Neuronal stem cell (in vitro differentiated cells): ENCODE measurements at regions not wholly inside any gene's neighbourhood (a gene's known extent, or its start where the extent isn't known, plus 50 kb on each side); places are given as distances from the start of the nearest gene placed in this dataset.

ENCODE experiments used
- DNase-seq: peaks from one replicate; pipeline ENCODE4 v3.0.0-alpha.2; 2013; ENCODE audit warnings: low spot score
- H2AFZ ChIP-seq: one replicate; pipeline ENCODE4 v1.6.1; 2013; ENCODE audit warnings: mild to moderate bottlenecking, low read length, inconsistent platforms
- H2AK5ac ChIP-seq: 2 replicates; pipeline ENCODE4 v1.6.1; 2013; ENCODE audit warnings: low read depth, mild to moderate bottlenecking, inconsistent platforms, low read length, moderate library complexity, mixed read lengths
- H2BK120ac ChIP-seq: 2 replicates; pipeline ENCODE4 v1.6.1; 2013; ENCODE audit warnings: low read depth, mild to moderate bottlenecking, inconsistent platforms, low read length, moderate library complexity, mixed read lengths
- H2BK12ac ChIP-seq: one replicate; pipeline ENCODE4 v1.6.1; 2013; ENCODE audit warnings: low read length, inconsistent platforms
- H2BK15ac ChIP-seq: 2 replicates; pipeline ENCODE4 v1.6.1; 2013; ENCODE audit warnings: mild to moderate bottlenecking, low read length, inconsistent platforms, mixed read lengths
- H2BK5ac ChIP-seq: one replicate; pipeline ENCODE4 v1.6.1; 2013; ENCODE audit warnings: inconsistent platforms, mild to moderate bottlenecking, low read length, moderate library complexity
- H3K14ac ChIP-seq: one replicate; pipeline ENCODE4 v1.6.1; 2013; ENCODE audit warnings: low read length, inconsistent platforms
- H3K18ac ChIP-seq: 2 replicates; pipeline ENCODE4 v1.6.1; 2013; ENCODE audit warnings: low read length, inconsistent platforms
- H3K23ac ChIP-seq: 2 replicates; pipeline ENCODE4 v1.6.1; 2013; ENCODE audit warnings: low read depth, mild to moderate bottlenecking, mixed read lengths, low read length, inconsistent platforms; ENCODE audit not compliant: poor library complexity
- H3K27ac ChIP-seq: replicated peaks from 3 replicates; pipeline ENCODE4 v1.5.1; 2013; ENCODE audit warnings: low read length, inconsistent platforms
- H3K27me3 ChIP-seq, 3 experiments: 2 replicates each; pipeline ENCODE4 v1.6.1; 2013; ENCODE audit warnings: low read length in 3 of 3, mild to moderate bottlenecking in 2 of 3, inconsistent platforms in 1 of 3, low read depth in 1 of 3, mixed read lengths in 1 of 3, moderate library complexity in 1 of 3; ENCODE audit not compliant: control insufficient read depth in 3 of 3, insufficient read depth in 3 of 3
- H3K36me3 ChIP-seq, 2 donors: replicated peaks in 1 of 2; 2 replicates each; pipeline ENCODE4 v1.6.1; 2013; ENCODE audit warnings: low read length in 2 of 2; ENCODE audit not compliant: control insufficient read depth in 2 of 2, insufficient read depth in 2 of 2
- H3K4ac ChIP-seq: 2 replicates; pipeline ENCODE4 v1.6.1; 2013; ENCODE audit warnings: inconsistent platforms, mild to moderate bottlenecking, low read length, moderate library complexity
- H3K4me1 ChIP-seq, 2 donors: 1 replicate in 1 of 2; 2 replicates in 1 of 2; pipeline ENCODE4 v1.6.1; 2013; ENCODE audit warnings: low read length in 2 of 2, low read depth in 1 of 2; ENCODE audit not compliant: control insufficient read depth in 2 of 2, insufficient read depth in 1 of 2
- H3K4me2 ChIP-seq: one replicate; pipeline ENCODE4 v1.6.1; 2013; ENCODE audit warnings: mild to moderate bottlenecking, low read length, inconsistent platforms; ENCODE audit not compliant: insufficient read depth, poor library complexity, severe bottlenecking
- H3K4me3 ChIP-seq, 2 donors: 2 replicates each; pipeline ENCODE4 v1.5.1; 2013; ENCODE audit warnings: low read length in 2 of 2, mild to moderate bottlenecking in 2 of 2, inconsistent platforms in 1 of 2, moderate library complexity in 1 of 2
- H3K79me1 ChIP-seq: one replicate; pipeline ENCODE4 v1.6.1; 2013; ENCODE audit warnings: low read depth, mild to moderate bottlenecking, inconsistent platforms, low read length, moderate library complexity
- H3K9ac ChIP-seq: one replicate; pipeline ENCODE4 v1.6.1; 2013; ENCODE audit warnings: mild to moderate bottlenecking, low read depth, low read length, inconsistent platforms; ENCODE audit not compliant: poor library complexity
- H3K9me3 ChIP-seq, 2 donors: replicated peaks in 1 of 2; 2 replicates each; pipeline versions ENCODE3 to v1.6.1; 2013; ENCODE audit warnings: low read length in 2 of 2, mild to moderate bottlenecking in 2 of 2, inconsistent platforms in 1 of 2, low read depth in 1 of 2, mixed read lengths in 1 of 2, moderate library complexity in 1 of 2; ENCODE audit not compliant: control insufficient read depth in 2 of 2, insufficient read depth in 1 of 2
- H4K8ac ChIP-seq: one replicate; pipeline ENCODE4 v1.6.1; 2013; ENCODE audit warnings: low read depth, mild to moderate bottlenecking, inconsistent platforms, low read length, moderate library complexity
- H4K91ac ChIP-seq: one replicate; pipeline ENCODE4 v1.6.1; 2013; ENCODE audit warnings: low read length, low read depth, mild to moderate bottlenecking, inconsistent platforms; ENCODE audit not compliant: poor library complexity
- WGBS, 2 donors: extraction: QIAGEN DNeasy Blood & Tissue Kit; methylation state at CpG; one replicate each; pipeline ENCODE4 v1.1.7; 2013; ENCODE audit warnings: missing lambda C conversion rate in 2 of 2, mixed read lengths in 1 of 2; ENCODE audit not compliant: insufficient read length in 2 of 2, insufficient replicate concordance in 1 of 2; ENCODE audit errors: extremely low coverage in 2 of 2; 5-methylcytosine and 5-hydroxymethylcytosine counted together

- no peak overlapping the region for H3K27ac ChIP-seq
- no peak overlapping the region for H2BK12ac ChIP-seq
- H3K9ac ChIP-seq, result no peak overlapping the region
- no peak overlapping the region for H3K23ac ChIP-seq
- no peak overlapping the region for H2AK5ac ChIP-seq
- H3K4ac ChIP-seq, result no peak overlapping the region
- no peak overlapping the region for H4K8ac ChIP-seq
- no peak for DNase-seq
- no peak overlapping the region for H4K91ac ChIP-seq
- no peak overlapping the region for H3K4me2 ChIP-seq
- peaks cover 3 to 49% of the 10 kb centered on the region in 2 donors for H3K36me3 ChIP-seq
- peaks cover 3% of the 10 kb centered on the region for H3K79me1 ChIP-seq
- peaks cover 0 to 2% of the 10 kb centered on the region in 2 donors for H3K4me1 ChIP-seq
- no peak overlapping the region for H2AFZ ChIP-seq
- no peaks in the 10 kb centered on the region for H3K27me3 ChIP-seq
- no peaks in the 10 kb centered on the region for H3K9me3 ChIP-seq
- no peak overlapping the region for H2BK5ac ChIP-seq
- no peak overlapping the region for H3K4me3 ChIP-seq
- H2BK120ac ChIP-seq, result no peak overlapping the region
- no peak overlapping the region for H2BK15ac ChIP-seq
- H3K18ac ChIP-seq, result no peak overlapping the region
- H3K14ac ChIP-seq, result no peak overlapping the region
- whole genome bisulfite sequencing, 2 donors, result no CpG with 5 or more reads among the region's 3 CpGs
Observed at GRCh38 chr2:74044999-74045398, 60.3 kb downstream of the TET3 start.

GRCh38 chr2:74045454-74045853 is 60.7 kb downstream of the TET3 start:
- no CpG with 5 or more reads among the region's 5 CpGs for WGBS, 2 donors
- H3K4ac ChIP-seq, result no peak overlapping the region

GRCh38 chr2:74046441-74046840 is 61.7 kb downstream of the TET3 start:
- Histone ChIP-seq H3K4me1 (peaks cover 0 to 2% of the 10 kb centered on the region in 2 donors), H2AK5ac (no peak overlapping the region), H3K14ac (no peak overlapping the region), H3K18ac (no peak overlapping the region), H3K4ac (no peak overlapping the region), H3K9me3 (peaks cover 0 to under 1% of the 10 kb centered on the region in 2 donors), H2BK120ac (no peak overlapping the region), H3K36me3 (peaks cover 3 to 59% of the 10 kb centered on the region in 2 donors), H3K4me3 (no peak overlapping the region), H3K9ac (no peak overlapping the region), H3K4me2 (no peak overlapping the region), H2AFZ (no peak overlapping the region), H4K91ac (no peak overlapping the region), H2BK15ac (no peak overlapping the region), H2BK5ac (peak overlapping the region; percentile 43), H3K79me1 (peaks cover 3% of the 10 kb centered on the region), H4K8ac (no peak overlapping the region), H3K23ac (peak overlapping the region; percentile 23), H3K27me3 (no peaks in the 10 kb centered on the region), H3K27ac (no peak overlapping the region), H2BK12ac (no peak overlapping the region)
- no peak for DNase-seq
- WGBS, 2 donors, result no CpG with 5 or more reads among the region's 17 CpGs

More at GRCh38 chr2:74045454-74045853, 60.7 kb downstream of the TET3 start:
- Histone ChIP-seq H3K18ac (no peak overlapping the region), H4K91ac (no peak overlapping the region), H2AK5ac (no peak overlapping the region), H2BK5ac (no peak overlapping the region), H3K9me3 (no peaks in the 10 kb centered on the region), H3K27me3 (no peaks in the 10 kb centered on the region), H2BK120ac (no peak overlapping the region), H3K36me3 (peaks cover 3 to 53% of the 10 kb centered on the region in 2 donors), H3K4me2 (no peak overlapping the region), H3K79me1 (peaks cover 3% of the 10 kb centered on the region), H2BK15ac (no peak overlapping the region), H3K4me3 (no peak overlapping the region), H3K27ac (no peak overlapping the region), H2AFZ (no peak overlapping the region), H3K14ac (no peak overlapping the region), H4K8ac (peak overlapping the region; percentile 92), H2BK12ac (no peak overlapping the region), H3K23ac (no peak overlapping the region), H3K9ac (no peak overlapping the region), H3K4me1 (peaks cover 0 to 2% of the 10 kb centered on the region in 2 donors)
- DNase-seq, result no peak

- peak overlapping the region; percentile 47 for H3K9ac ChIP-seq
Observed at GRCh38 chr2:74047152-74047551, 62.4 kb downstream of the TET3 start.

More at GRCh38 chr2:74047152-74047551, 62.4 kb downstream of the TET3 start:
- Histone ChIP-seq H4K91ac (no peak overlapping the region), H4K8ac (no peak overlapping the region), H3K4me2 (no peak overlapping the region), H3K79me1 (peaks cover 3% of the 10 kb centered on the region), H3K4me1 (peaks cover 0 to 2% of the 10 kb centered on the region in 2 donors), H3K23ac (no peak overlapping the region), H3K4me3 (no peak overlapping the region), H3K18ac (no peak overlapping the region), H3K9me3 (peaks cover 0 to 2% of the 10 kb centered on the region in 2 donors), H3K27ac (no peak overlapping the region), H2AFZ (no peak overlapping the region), H2BK5ac (no peak overlapping the region), H2AK5ac (no peak overlapping the region), H3K14ac (no peak overlapping the region), H2BK12ac (no peak overlapping the region), H3K4ac (no peak overlapping the region), H3K27me3 (no peaks in the 10 kb centered on the region), H2BK15ac (no peak overlapping the region), H2BK120ac (no peak overlapping the region), H3K36me3 (peaks cover 3 to 66% of the 10 kb centered on the region in 2 donors)
- DNase-seq, result no peak
- no CpG with 5 or more reads among the region's 14 CpGs for WGBS, 2 donors
